ENCODE measurements at regions not wholly inside any gene's neighbourhood (a gene's known extent, or its start where the extent isn't known, plus 50 kb on each side); places are given as distances from the start of the nearest gene placed in this dataset.

DNA sequence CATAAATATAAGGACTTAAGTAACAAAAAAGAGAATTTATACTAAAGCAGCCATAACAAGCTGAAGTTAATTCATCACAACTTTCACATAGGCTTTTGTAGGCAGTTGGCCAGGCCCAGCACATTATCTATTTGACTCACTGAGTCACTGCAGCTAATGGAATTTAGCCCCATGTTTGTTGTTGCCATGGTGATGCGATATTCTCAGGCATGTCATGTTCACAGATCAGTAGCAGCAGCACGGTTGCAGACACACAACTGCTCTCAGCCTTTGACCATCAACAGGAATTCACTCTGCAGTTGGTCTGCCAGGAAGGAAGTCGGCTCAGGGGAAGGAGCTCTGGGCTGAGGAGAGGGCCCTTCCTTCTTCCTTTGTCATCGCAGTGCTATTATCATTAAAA, 639.8 kb downstream of the TMEM182 start:
- H3K9ac ChIP-seq (ENCODE audit: control insufficient read depth, extremely low read depth, insufficient read depth, low read length), result no peak overlapping the region
- no peak for DNase-seq (ENCODE audit: low read depth, low spot score)
- dilution Hi-C loops (cut with MboI; ENCODE audit: extremely low pct_ligation_motif_present, low sequenced_read_pairs), result no loop called here
- H3K36me3 ChIP-seq (ENCODE audit: control insufficient read depth in 2 of 2, extremely low read depth in 1 of 2, insufficient read depth in 2 of 2, low read length in 2 of 2), result no peaks in the 10 kb centered on the region
- no peak overlapping the region for H3K27ac ChIP-seq (ENCODE audit: control insufficient read depth, insufficient read depth, low read length)
- no peaks in the 10 kb centered on the region for H3K79me2 ChIP-seq (ENCODE audit: control insufficient read depth, insufficient read depth, low read length)
- no peaks in the 10 kb centered on the region for H4K20me1 ChIP-seq (ENCODE audit: control insufficient read depth, extremely low read depth, insufficient read depth, low read length)
- H3K9me3 ChIP-seq (ENCODE audit: control insufficient read depth, low read depth, low read length), result no peaks in the 10 kb centered on the region
- no peaks in the 10 kb centered on the region for H3K27me3 ChIP-seq (ENCODE audit: control insufficient read depth, extremely low read depth, insufficient read depth, low read length)
- no peaks in the 10 kb centered on the region for H3K9me1 ChIP-seq (ENCODE audit: control insufficient read depth, extremely low read depth, insufficient read depth, low read length)
- FAIRE-seq, result no peak
- TF ChIP-seq, protein P1, sequence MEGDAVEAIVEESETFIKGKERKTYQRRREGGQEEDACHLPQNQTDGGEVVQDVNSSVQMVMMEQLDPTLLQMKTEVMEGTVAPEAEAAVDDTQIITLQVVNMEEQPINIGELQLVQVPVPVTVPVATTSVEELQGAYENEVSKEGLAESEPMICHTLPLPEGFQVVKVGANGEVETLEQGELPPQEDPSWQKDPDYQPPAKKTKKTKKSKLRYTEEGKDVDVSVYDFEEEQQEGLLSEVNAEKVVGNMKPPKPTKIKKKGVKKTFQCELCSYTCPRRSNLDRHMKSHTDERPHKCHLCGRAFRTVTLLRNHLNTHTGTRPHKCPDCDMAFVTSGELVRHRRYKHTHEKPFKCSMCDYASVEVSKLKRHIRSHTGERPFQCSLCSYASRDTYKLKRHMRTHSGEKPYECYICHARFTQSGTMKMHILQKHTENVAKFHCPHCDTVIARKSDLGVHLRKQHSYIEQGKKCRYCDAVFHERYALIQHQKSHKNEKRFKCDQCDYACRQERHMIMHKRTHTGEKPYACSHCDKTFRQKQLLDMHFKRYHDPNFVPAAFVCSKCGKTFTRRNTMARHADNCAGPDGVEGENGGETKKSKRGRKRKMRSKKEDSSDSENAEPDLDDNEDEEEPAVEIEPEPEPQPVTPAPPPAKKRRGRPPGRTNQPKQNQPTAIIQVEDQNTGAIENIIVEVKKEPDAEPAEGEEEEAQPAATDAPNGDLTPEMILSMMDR (optimal IDR thresholded peaks at IDR 0.05 in 1 of 3, IDR thresholded peaks at IDR 0.05 in 1 of 3, conservative IDR thresholded peaks at IDR 0.05 in 1 of 3; ENCODE audit: extremely low read depth in 1 of 3, insufficient read depth in 2 of 3, low read length in 3 of 3), result no peak
- H3K4me2 ChIP-seq (ENCODE audit: control insufficient read depth, extremely low read depth, insufficient read depth, low read depth, low read length), result no peak overlapping the region
- H3K4me1 ChIP-seq (ENCODE audit: control insufficient read depth, extremely low read depth, insufficient read depth, low read length), result no peaks in the 10 kb centered on the region
- no peak overlapping the region for H3K4me3 ChIP-seq (ENCODE audit: control insufficient read depth in 2 of 3, extremely low read depth in 1 of 3, insufficient read depth in 2 of 3, low read depth in 1 of 3, low read length in 3 of 3)
- no peak overlapping the region for H2AFZ ChIP-seq (ENCODE audit: control insufficient read depth, low read length)

DNA sequence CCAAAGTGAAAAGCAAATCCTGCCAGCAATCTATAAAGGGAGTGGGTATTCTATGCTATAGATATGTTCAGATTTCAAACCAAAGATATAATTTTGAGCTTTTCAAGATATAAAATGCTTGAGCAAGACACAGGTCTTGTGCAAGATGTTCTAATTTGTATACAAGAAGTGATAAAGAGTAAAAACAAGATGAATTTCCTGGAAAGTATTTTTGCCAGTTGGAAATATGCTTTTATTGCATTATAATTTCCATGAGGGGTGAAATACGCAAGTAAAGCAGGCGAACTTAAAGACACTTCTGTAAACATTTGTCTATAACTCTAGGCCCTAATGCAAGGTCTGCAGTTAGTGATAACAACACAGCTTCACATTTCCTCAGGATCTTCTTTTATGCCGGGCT, 640.5 kb downstream of the TMEM182 start:
- Histone ChIP-seq H3K9me1 (ENCODE audit: control insufficient read depth, extremely low read depth, insufficient read depth, low read length) (no peaks in the 10 kb centered on the region), H3K36me3 (ENCODE audit: control insufficient read depth in 2 of 2, extremely low read depth in 1 of 2, insufficient read depth in 2 of 2, low read length in 2 of 2) (no peaks in the 10 kb centered on the region), H3K4me1 (ENCODE audit: control insufficient read depth, extremely low read depth, insufficient read depth, low read length) (no peaks in the 10 kb centered on the region), H3K4me2 (ENCODE audit: control insufficient read depth, extremely low read depth, insufficient read depth, low read depth, low read length) (no peak overlapping the region), H4K20me1 (ENCODE audit: control insufficient read depth, extremely low read depth, insufficient read depth, low read length) (no peaks in the 10 kb centered on the region), H3K9ac (ENCODE audit: control insufficient read depth, extremely low read depth, insufficient read depth, low read length) (no peak overlapping the region), H3K9me3 (ENCODE audit: control insufficient read depth, low read depth, low read length) (no peaks in the 10 kb centered on the region), H3K27ac (ENCODE audit: control insufficient read depth, insufficient read depth, low read length) (no peak overlapping the region), H3K79me2 (ENCODE audit: control insufficient read depth, insufficient read depth, low read length) (no peaks in the 10 kb centered on the region), H3K4me3 (ENCODE audit: control insufficient read depth in 2 of 3, extremely low read depth in 1 of 3, insufficient read depth in 2 of 3, low read depth in 1 of 3, low read length in 3 of 3) (no peak overlapping the region), H2AFZ (ENCODE audit: control insufficient read depth, low read length) (no peak overlapping the region), H3K27me3 (ENCODE audit: control insufficient read depth, extremely low read depth, insufficient read depth, low read length) (no peaks in the 10 kb centered on the region)
- FAIRE-seq (no peak), DNase-seq (ENCODE audit: low read depth, low spot score) (no peak)
- TF ChIP-seq, protein P1 (optimal IDR thresholded peaks at IDR 0.05 in 1 of 3, IDR thresholded peaks at IDR 0.05 in 1 of 3, conservative IDR thresholded peaks at IDR 0.05 in 1 of 3; ENCODE audit: extremely low read depth in 1 of 3, insufficient read depth in 2 of 3, low read length in 3 of 3), result no peak
- TF ChIP-seq EZH2 (IDR thresholded peaks at IDR 0.05; ENCODE audit: low read length), result no peak
- dilution Hi-C loops (cut with MboI; ENCODE audit: extremely low pct_ligation_motif_present, low sequenced_read_pairs), result no loop called here
